C4-2B (cell line): ENCODE measurements at regions not wholly inside any gene's neighbourhood (a gene's known extent, or its start where the extent isn't known, plus 50 kb on each side); places are given as distances from the start of the nearest gene placed in this dataset.

ENCODE experiments used
- CTCF ChIP-seq: fragments of 450-650 bp; conservative IDR thresholded peaks from 2 replicates; pipeline ENCODE4 v1.5.1; 2017; ENCODE audit warnings: mild to moderate bottlenecking
- ZFX ChIP-seq: fragments of 450-650 bp; IDR thresholded peaks from 2 replicates; pipeline ENCODE4 v1.6.1; 2017

GRCh38 chr5:82798676-82799075 is 278.5 kb downstream of the TMEM167A start:
- TF ChIP-seq CTCF: no peak
- no peak for TF ChIP-seq ZFX
